Activated T-helper 2 cell treated with anti-CD3 and anti-CD28 coated beads, Interferon-gamma antibody, Interleukin-2, Interleukin-4, amounts not matched to agents 10 μg/mL and 5 μg/mL and 100 μg/mL, durations not matched to agents 14 hours and 24 hours and 36 hours (primary cell): ENCODE measurements at regions not wholly inside any gene's neighbourhood (a gene's known extent, or its start where the extent isn't known, plus 50 kb on each side); places are given as distances from the start of the nearest gene placed in this dataset.
A peak's percentile ranks its signal among the peaks of the same experiment; 100 is the strongest.

Source experiments
- DNase-seq: peaks from one replicate; pipeline ENCODE4 v3.0.0; 2021; ENCODE audit warnings: low spot score
- H3K27ac Mint-ChIP-seq: one replicate; pipeline ENCODE4 v1.8.0; 2021; ENCODE audit warnings: mixed read lengths
- H3K27me3 Mint-ChIP-seq: one replicate; pipeline ENCODE4 v1.8.0; 2021; ENCODE audit warnings: low read depth, mixed read lengths
- H3K36me3 Mint-ChIP-seq: one replicate; pipeline ENCODE4 v1.8.0; 2021; ENCODE audit warnings: low read depth, mixed read lengths
- H3K4me1 Mint-ChIP-seq: one replicate; pipeline ENCODE4 v1.8.0; 2021; ENCODE audit warnings: low read depth, mixed read lengths
- H3K4me3 Mint-ChIP-seq: one replicate; pipeline ENCODE4 v1.8.0; 2021; ENCODE audit warnings: low read depth, mild to moderate bottlenecking, moderate library complexity, mixed read lengths
- H3K9me3 Mint-ChIP-seq: one replicate; pipeline ENCODE4 v1.8.0; 2021; ENCODE audit warnings: mixed read lengths
- intact Hi-C: fragments of 100-400 bp; cut with micrococcal nuclease; formaldehyde crosslinking; loops from one replicate; pipeline ENCODE4 v1.15.1; 2023

- Mint-ChIP-seq H3K36me3 (peaks cover 3% of the 10 kb centered on the region), H3K4me1 (peaks cover 6% of the 10 kb centered on the region), H3K9me3 (peaks cover 32% of the 10 kb centered on the region), H3K4me3 (no peak overlapping the region), H3K27me3 (peaks cover 7% of the 10 kb centered on the region), H3K27ac (no peak overlapping the region)
- DNase-seq = no peak
- intact Hi-C loops = no loop called here
These were observed 91.8 kb upstream of the KLF14 start for GRCh38 chr7:130825819-130826218.

GRCh38 chr7:130829415-130829814 lies 95.4 kb upstream of the KLF14 start:
- Mint-ChIP-seq H3K9me3 (peaks cover 32% of the 10 kb centered on the region), H3K4me1 (no peaks in the 10 kb centered on the region), H3K27ac (no peak overlapping the region), H3K36me3 (peaks cover 3% of the 10 kb centered on the region), H3K27me3 (peaks cover 4% of the 10 kb centered on the region), H3K4me3 (no peak overlapping the region)
- DNase-seq = no peak
- intact Hi-C loops = no loop called here

GRCh38 chr7:130831322-130831721 lies 97.3 kb upstream of the KLF14 start:
- no peaks in the 10 kb centered on the region for H3K4me1 Mint-ChIP-seq
- peaks cover 3% of the 10 kb centered on the region for H3K36me3 Mint-ChIP-seq
- no peak overlapping the region for H3K4me3 Mint-ChIP-seq
- no peak overlapping the region for H3K27ac Mint-ChIP-seq
- intact Hi-C loops = no loop called here
- DNase-seq = no peak
- peaks cover 18% of the 10 kb centered on the region for H3K9me3 Mint-ChIP-seq
- H3K27me3 Mint-ChIP-seq = peaks cover 15% of the 10 kb centered on the region

GRCh38 chr7:130831817-130832481 lies 97.9 kb upstream of the KLF14 start:
- Mint-ChIP-seq H3K9me3 (peaks cover 12% of the 10 kb centered on the region), H3K4me3 (no peak overlapping the region), H3K27me3 (peaks cover 15% of the 10 kb centered on the region), H3K36me3 (no peaks in the 10 kb centered on the region), H3K4me1 (no peaks in the 10 kb centered on the region), H3K27ac (no peak overlapping the region)
- DNase-seq = no peak
- intact Hi-C loops = loop anchor here (2.0 kb wide), 1 partner anchor 761 kb away; the partner anchor contains the start of gene KLHDC10

GRCh38 chr7:130838738-130839137 lies 104.7 kb upstream of the KLF14 start:
- Mint-ChIP-seq H3K9me3 (no peaks in the 10 kb centered on the region), H3K27ac (peak overlapping the region; percentile 25), H3K27me3 (peaks cover 20% of the 10 kb centered on the region), H3K4me3 (no peak overlapping the region), H3K36me3 (no peaks in the 10 kb centered on the region), H3K4me1 (peaks cover 18% of the 10 kb centered on the region)
- no peak for DNase-seq
- intact Hi-C loops = no loop called here

GRCh38 chr7:130840599-130840998 lies 106.6 kb upstream of the KLF14 start:
- Mint-ChIP-seq H3K4me1 (peaks cover 18% of the 10 kb centered on the region), H3K9me3 (no peaks in the 10 kb centered on the region), H3K27ac (peak overlapping the region; percentile 17), H3K27me3 (peaks cover 13% of the 10 kb centered on the region), H3K36me3 (no peaks in the 10 kb centered on the region), H3K4me3 (no peak overlapping the region)
- no peak for DNase-seq
- intact Hi-C loops = no loop called here

- no peak for DNase-seq
- Mint-ChIP-seq H3K4me3 (no peak overlapping the region), H3K27ac (no peak overlapping the region)
These were observed 107.4 kb upstream of the KLF14 start for GRCh38 chr7:130841416-130841815.

GRCh38 chr7:130843703-130844102 lies 109.7 kb upstream of the KLF14 start:
- no peaks in the 10 kb centered on the region for H3K9me3 Mint-ChIP-seq
- no peak overlapping the region for H3K27ac Mint-ChIP-seq
- H3K4me1 Mint-ChIP-seq = peaks cover 15% of the 10 kb centered on the region
- peaks cover 7% of the 10 kb centered on the region for H3K27me3 Mint-ChIP-seq
- no peak for DNase-seq
- intact Hi-C loops = no loop called here
- H3K4me3 Mint-ChIP-seq = no peak overlapping the region
- no peaks in the 10 kb centered on the region for H3K36me3 Mint-ChIP-seq

More at GRCh38 chr7:130841416-130841815, 107.4 kb upstream of the KLF14 start:
- peaks cover 7% of the 10 kb centered on the region for H3K27me3 Mint-ChIP-seq
- peaks cover 18% of the 10 kb centered on the region for H3K4me1 Mint-ChIP-seq
- H3K9me3 Mint-ChIP-seq = no peaks in the 10 kb centered on the region
- H3K36me3 Mint-ChIP-seq = no peaks in the 10 kb centered on the region
- intact Hi-C loops = no loop called here

GRCh38 chr7:130844811-130845580 lies 111.0 kb upstream of the KLF14 start:
- H3K27me3 Mint-ChIP-seq = peaks cover 7% of the 10 kb centered on the region
- no peak overlapping the region for H3K4me3 Mint-ChIP-seq
- no peak for DNase-seq
- peaks cover 12% of the 10 kb centered on the region for H3K4me1 Mint-ChIP-seq
- no peaks in the 10 kb centered on the region for H3K9me3 Mint-ChIP-seq
- no peak overlapping the region for H3K27ac Mint-ChIP-seq
- intact Hi-C loops = no loop called here
- H3K36me3 Mint-ChIP-seq = no peaks in the 10 kb centered on the region

GRCh38 chr7:130845581-130846085 lies 111.6 kb upstream of the KLF14 start:
- H3K27ac Mint-ChIP-seq = no peak overlapping the region
- H3K27me3 Mint-ChIP-seq = peaks cover 2% of the 10 kb centered on the region
- H3K4me1 Mint-ChIP-seq = peaks cover 6% of the 10 kb centered on the region
- no peak overlapping the region for H3K4me3 Mint-ChIP-seq
- H3K9me3 Mint-ChIP-seq = no peaks in the 10 kb centered on the region
- DNase-seq = no peak
- no peaks in the 10 kb centered on the region for H3K36me3 Mint-ChIP-seq
- intact Hi-C loops = no loop called here

- Mint-ChIP-seq H3K27ac (no peak overlapping the region), H3K9me3 (no peaks in the 10 kb centered on the region), H3K4me1 (no peaks in the 10 kb centered on the region), H3K4me3 (no peak overlapping the region), H3K27me3 (no peaks in the 10 kb centered on the region), H3K36me3 (peaks cover 15% of the 10 kb centered on the region)
- intact Hi-C loops = no loop called here
- no peak for DNase-seq
These were observed 115.6 kb upstream of the KLF14 start for GRCh38 chr7:130849604-130850003.

GRCh38 chr7:130850956-130851355 lies 116.9 kb upstream of the KLF14 start:
- Mint-ChIP-seq H3K9me3 (peaks cover 3% of the 10 kb centered on the region), H3K27me3 (no peaks in the 10 kb centered on the region), H3K4me3 (no peak overlapping the region), H3K4me1 (no peaks in the 10 kb centered on the region), H3K36me3 (peaks cover 29% of the 10 kb centered on the region), H3K27ac (no peak overlapping the region)
- DNase-seq = no peak
- intact Hi-C loops = no loop called here

GRCh38 chr7:130852867-130853266 lies 118.9 kb upstream of the KLF14 start:
- Mint-ChIP-seq H3K4me3 (no peak overlapping the region), H3K36me3 (peaks cover 48% of the 10 kb centered on the region), H3K27ac (no peak overlapping the region), H3K9me3 (peaks cover 18% of the 10 kb centered on the region), H3K4me1 (no peaks in the 10 kb centered on the region), H3K27me3 (no peaks in the 10 kb centered on the region)
- DNase-seq = no peak
- intact Hi-C loops = no loop called here
